IMR-90 (cell line): ENCODE measurements at regions not wholly inside any gene's neighbourhood (a gene's known extent, or its start where the extent isn't known, plus 50 kb on each side); places are given as distances from the start of the nearest gene placed in this dataset.

Source experiments
- ATAC-seq: fragments of 200-7000 bp; cut with Tn5 transposase; 2 replicates; pipeline ENCODE4 v1.9.1; 2020; ENCODE audit warnings: low read depth, mild to moderate bottlenecking, moderate library complexity
- BruUV-seq: library from RNA; stranded (reverse); fragments of 400-500 nt; replicated peaks from 2 replicates; lab custom pipeline; 2021; lab: Mats Ljungman, UMichigan
- CTCF ChIA-PET: fragments of 300-600 bp; formaldehyde crosslinking; extraction: SDS; loops from one replicate; lab custom pipeline; 2021; ENCODE audit warnings: antibody characterized with exemption; lab: Yijun Ruan, JAX
- POLR2A ChIA-PET: fragments of 300-600 bp; sonication (Branson Sonifier 250); formaldehyde crosslinking; loops from one replicate; lab custom pipeline; 2022; ENCODE audit warnings: antibody characterized with exemption; ENCODE audit not compliant: unreplicated experiment; lab: Charles Lee
- DNase-seq: peaks from one replicate; pipeline ENCODE4 v3.0.0; 2013
- H2AFZ ChIP-seq: replicated peaks from 2 replicates; pipeline ENCODE3; 2013; ENCODE audit warnings: low read length, mild to moderate bottlenecking; ENCODE audit not compliant: poor library complexity
- H2AK5ac ChIP-seq: 2 replicates; pipeline ENCODE4 v1.6.1; 2013; ENCODE audit warnings: low read depth, low read length, inconsistent platforms
- H2AK9ac ChIP-seq: replicated peaks from 2 replicates; pipeline ENCODE3; 2013; ENCODE audit warnings: mild to moderate bottlenecking, low read depth, low read length, moderate library complexity; ENCODE audit not compliant: poor library complexity
- H2BK120ac ChIP-seq: 2 replicates; pipeline ENCODE4 v1.6.1; 2013; ENCODE audit warnings: low read depth, low read length, inconsistent platforms
- H2BK15ac ChIP-seq: 3 replicates; pipeline ENCODE4 v1.6.1; 2013; ENCODE audit warnings: low read depth, low read length, inconsistent platforms
- H2BK20ac ChIP-seq: 2 replicates; pipeline ENCODE4 v1.6.1; 2013; ENCODE audit warnings: low read depth, mild to moderate bottlenecking, inconsistent platforms, low read length, moderate library complexity
- H2BK5ac ChIP-seq: 2 replicates; pipeline ENCODE4 v1.6.1; 2013; ENCODE audit warnings: mild to moderate bottlenecking, low read depth, low read length, inconsistent platforms; ENCODE audit not compliant: poor library complexity, severe bottlenecking
- H3K14ac ChIP-seq: replicated peaks from 2 replicates; pipeline ENCODE4 v1.6.1; 2013; ENCODE audit warnings: low read depth, low read length, inconsistent platforms
- H3K18ac ChIP-seq: 2 replicates; pipeline ENCODE4 v1.6.1; 2013; ENCODE audit warnings: low read depth, low read length, control low read depth
- H3K23ac ChIP-seq: 2 replicates; pipeline ENCODE4 v1.6.1; 2013; ENCODE audit warnings: low read depth, low read length, inconsistent platforms
- H3K27ac ChIP-seq: 2 replicates; pipeline ENCODE4 v1.5.1; 2013; ENCODE audit warnings: mild to moderate bottlenecking, control low read depth, low read length; ENCODE audit not compliant: insufficient read depth
- H3K27me3 ChIP-seq: 2 replicates; pipeline ENCODE4 v1.6.1; 2013; ENCODE audit warnings: low read length; ENCODE audit not compliant: control insufficient read depth, insufficient read depth
- H3K36me3 ChIP-seq: 2 replicates; pipeline ENCODE4 v1.6.1; 2013; ENCODE audit warnings: low read length, mixed read lengths; ENCODE audit not compliant: control insufficient read depth, insufficient read depth
- H3K4ac ChIP-seq: 2 replicates; pipeline ENCODE4 v1.6.1; 2013; ENCODE audit warnings: low read depth, low read length, inconsistent platforms
- H3K4me1 ChIP-seq: 2 replicates; pipeline ENCODE4 v1.6.1; 2013; ENCODE audit warnings: low read length, mixed read lengths; ENCODE audit not compliant: control insufficient read depth, insufficient read depth
- H3K4me2 ChIP-seq: 2 replicates; pipeline ENCODE4 v1.6.1; 2013; ENCODE audit warnings: low read depth, mild to moderate bottlenecking, control low read depth, low read length, moderate library complexity
- H3K4me3 ChIP-seq: 2 replicates; pipeline ENCODE4 v1.5.1; 2013; ENCODE audit warnings: low read depth, mild to moderate bottlenecking, control low read depth, low read length, moderate library complexity; ENCODE audit not compliant: insufficient read depth
- H3K56ac ChIP-seq: 2 replicates; pipeline ENCODE4 v1.6.1; 2013; ENCODE audit warnings: low read length, inconsistent platforms; ENCODE audit not compliant: insufficient read depth; ENCODE audit errors: extremely low read depth
- H3K79me1 ChIP-seq, 2 experiments: 2 replicates each; pipeline ENCODE4 v1.6.1; 2013; ENCODE audit warnings: low read length in 2 of 2, inconsistent platforms in 1 of 2, low read depth in 1 of 2
- H3K9ac ChIP-seq: 2 replicates; pipeline ENCODE4 v1.6.1; 2013; ENCODE audit warnings: low read depth, low read length, control low read depth
- H3K9me1 ChIP-seq: 2 replicates; pipeline ENCODE4 v1.6.1; 2013; ENCODE audit warnings: low read length, inconsistent platforms; ENCODE audit not compliant: insufficient read depth
- H3K9me3 ChIP-seq: 2 replicates; pipeline ENCODE4 v1.6.1; 2013; ENCODE audit warnings: low read length; ENCODE audit not compliant: control insufficient read depth, insufficient read depth
- H4K20me1 ChIP-seq: 2 replicates; pipeline ENCODE4 v1.6.1; 2013; ENCODE audit warnings: low read length, inconsistent platforms; ENCODE audit not compliant: insufficient read depth
- H4K5ac ChIP-seq: 2 replicates; pipeline ENCODE4 v1.6.1; 2013; ENCODE audit warnings: mild to moderate bottlenecking, low read depth, low read length, control low read depth
- H4K8ac ChIP-seq, 2 experiments: 2 replicates each; pipeline ENCODE4 v1.6.1; 2013; ENCODE audit warnings: low read depth in 2 of 2, low read length in 2 of 2, control low read depth in 1 of 2, inconsistent platforms in 1 of 2
- H4K91ac ChIP-seq: 2 replicates; pipeline ENCODE4 v1.6.1; 2013; ENCODE audit warnings: low read depth, low read length, inconsistent platforms; ENCODE audit not compliant: insufficient read depth
- CEBPB ChIP-seq: IDR thresholded peaks from 2 replicates; pipeline ENCODE4 v1.6.1; 2012; ENCODE audit warnings: low read depth, low read length, improper control_type of control experiment
- CTCF ChIP-seq: conservative IDR thresholded peaks from 2 replicates; pipeline ENCODE4 v1.5.1; 2012; ENCODE audit warnings: mild to moderate bottlenecking, low read depth, low read length, improper control_type of control experiment
- FOS ChIP-seq: fragments of 150-350 bp; IDR thresholded peaks from 2 replicates; pipeline ENCODE4 v1.6.1; 2016; ENCODE audit warnings: low read depth, low read length
- MAFK ChIP-seq: IDR thresholded peaks from 2 replicates; pipeline ENCODE4 v1.6.1; 2012; ENCODE audit warnings: low read depth, low read length, improper control_type of control experiment
- NFE2L2 ChIP-seq: fragments of 150-350 bp; IDR thresholded peaks from 2 replicates; pipeline ENCODE4 v1.6.1; 2016; ENCODE audit warnings: low read depth, mild to moderate bottlenecking, low read length
- POLR2A ChIP-seq: IDR thresholded peaks from 2 replicates; pipeline ENCODE4 v1.6.1; 2012; ENCODE audit warnings: mild to moderate bottlenecking, low read depth, low read length
- RAD21 ChIP-seq: IDR thresholded peaks from 2 replicates; pipeline ENCODE4 v1.6.1; 2012; ENCODE audit warnings: low read length, improper control_type of control experiment
- SMC3 ChIP-seq: fragments of 150-350 bp; IDR thresholded peaks from 2 replicates; pipeline ENCODE4 v1.6.1; 2016; ENCODE audit warnings: low read depth, mild to moderate bottlenecking, antibody characterized with exemption, low read length, moderate library complexity
- USF2 ChIP-seq: fragments of 150-350 bp; IDR thresholded peaks from 2 replicates; pipeline ENCODE4 v1.6.1; 2017; ENCODE audit warnings: mild to moderate bottlenecking, antibody characterized with exemption, low read length, low read depth
- WGBS, 2 experiments: methylation state at CpG; one replicate each; pipeline versions ENCODE4 v1.1.5 to v1.1.7; 2013; ENCODE audit warnings: missing lambda C conversion rate in 2 of 2; ENCODE audit not compliant: insufficient read length in 1 of 2; ENCODE audit errors: extremely low coverage in 2 of 2; 5-methylcytosine and 5-hydroxymethylcytosine counted together
- dilution Hi-C: fragments of 300-500 bp; cut with HindIII; formaldehyde crosslinking; loops from one replicate; pipeline ENCODE4 v1.14.3; 2018; ENCODE audit warnings: low sequenced_read_pairs; ENCODE audit not compliant: unreplicated experiment
- in situ Hi-C: fragments of 300-500 bp; cut with MboI; formaldehyde crosslinking; loops from 3 replicates; pipeline ENCODE4 v1.14.3; 2019; ENCODE audit warnings: low sequenced_read_pairs, inconsistent platforms, mixed read lengths
- intact Hi-C: fragments of 100-400 bp; cut with micrococcal nuclease; formaldehyde crosslinking; loops from 2 replicates; pipeline ENCODE4 v1.10.0; 2022

DNA sequence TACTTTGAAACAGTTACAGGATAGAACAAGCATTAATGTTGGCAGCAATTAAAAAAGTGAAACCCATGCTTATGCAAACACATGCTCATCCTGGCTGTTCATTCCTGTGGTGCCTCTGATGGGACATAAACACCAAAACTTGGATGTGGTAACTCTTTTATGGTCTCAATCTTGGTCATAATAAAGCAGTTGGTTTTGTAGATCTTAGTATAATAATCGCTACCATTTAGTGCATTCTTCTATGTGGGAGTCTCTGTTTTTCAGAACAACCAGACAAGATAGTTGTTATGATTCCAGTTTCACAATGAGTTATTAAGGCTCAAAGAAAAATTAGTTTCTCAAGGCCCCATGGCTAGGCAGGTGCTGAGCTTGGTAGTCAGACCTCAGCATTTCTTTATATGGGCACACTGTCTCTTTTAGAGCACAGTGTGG is 184.0 kb downstream of the UTRN start:
- no peak overlapping the region for H2BK5ac ChIP-seq
- H4K8ac ChIP-seq: no peak overlapping the region
- H3K14ac ChIP-seq: no peak overlapping the region
- no peak overlapping the region for H2AK9ac ChIP-seq
- no peak for ATAC-seq
- no peak overlapping the region for H2BK15ac ChIP-seq
- in situ Hi-C loops (no loop called here), dilution Hi-C loops (no loop called here), intact Hi-C loops (no loop called here)
- no peak overlapping the region for H3K9ac ChIP-seq
- H2AFZ ChIP-seq: no peak overlapping the region
- H2BK20ac ChIP-seq: no peak overlapping the region
- H3K36me3 ChIP-seq: peaks cover 8% of the 10 kb centered on the region
- H3K27ac ChIP-seq: no peak overlapping the region
- peaks cover 2 to 9% of the 10 kb centered on the region in 2 experiments; a peak in 2 of 4 replicates for H3K79me1 ChIP-seq
- H4K20me1 ChIP-seq: no peaks in the 10 kb centered on the region
- H3K56ac ChIP-seq: no peak overlapping the region
- no peak overlapping the region for H2BK120ac ChIP-seq
- no peak overlapping the region for H3K4me2 ChIP-seq
- peaks cover 15% of the 10 kb centered on the region for H3K9me1 ChIP-seq
- no peaks in the 10 kb centered on the region for H3K9me3 ChIP-seq
- no peak overlapping the region for H4K91ac ChIP-seq
- H2AK5ac ChIP-seq: no peak overlapping the region
- H3K23ac ChIP-seq: no peak overlapping the region
- H3K4me3 ChIP-seq: no peak overlapping the region
- ChIA-PET POLR2A (no interaction called here), CTCF (no interaction called here)
- no peaks in the 10 kb centered on the region for H3K27me3 ChIP-seq
- no peak overlapping the region for H3K4ac ChIP-seq
- H3K18ac ChIP-seq: no peak overlapping the region
- no peak for DNase-seq
- TF ChIP-seq MAFK (no peak), CTCF (no peak), USF2 (no peak), CEBPB (no peak), SMC3 (no peak), NFE2L2 (no peak), RAD21 (no peak), POLR2A (no peak), FOS (no peak)
- no CpG with 5 or more reads among the region's 1 CpG for WGBS, 2 experiments
- H4K5ac ChIP-seq: no peak overlapping the region
- H3K4me1 ChIP-seq: peaks cover 3% of the 10 kb centered on the region
- BruUV-seq: no TSS peak
